GM12865 (cell line): ENCODE measurements at regions not wholly inside any gene's neighbourhood (a gene's known extent, or its start where the extent isn't known, plus 50 kb on each side); places are given as distances from the start of the nearest gene placed in this dataset.
"Not testable (repeated sequence)": the region's sequence is repeated elsewhere in the genome, so short reads cannot be mapped to it uniquely, and the experiment has no call there.

ENCODE experiments used
- DNase-seq: peaks from one replicate; pipeline ENCODE4 v3.0.0; 2010; ENCODE audit warnings: low read depth
- H3K4me3 ChIP-seq: 2 replicates; pipeline ENCODE4 v1.5.1; 2011; ENCODE audit warnings: mild to moderate bottlenecking, low read depth, low read length, control low read depth
- TF ChIP-seq, protein P1 (sequence below): IDR thresholded peaks from 2 replicates; pipeline ENCODE4 v1.5.1; 2011; ENCODE audit warnings: low read length, control low read depth, low read depth, inconsistent platforms; ENCODE audit not compliant: insufficient read depth; ENCODE audit errors: missing control alignments

GRCh38 chr11:69950621-69951020 lies 127.5 kb upstream of the ANO1 start:
- no peak for DNase-seq
- no peak overlapping the region for H3K4me3 ChIP-seq
- TF ChIP-seq, protein P1, sequence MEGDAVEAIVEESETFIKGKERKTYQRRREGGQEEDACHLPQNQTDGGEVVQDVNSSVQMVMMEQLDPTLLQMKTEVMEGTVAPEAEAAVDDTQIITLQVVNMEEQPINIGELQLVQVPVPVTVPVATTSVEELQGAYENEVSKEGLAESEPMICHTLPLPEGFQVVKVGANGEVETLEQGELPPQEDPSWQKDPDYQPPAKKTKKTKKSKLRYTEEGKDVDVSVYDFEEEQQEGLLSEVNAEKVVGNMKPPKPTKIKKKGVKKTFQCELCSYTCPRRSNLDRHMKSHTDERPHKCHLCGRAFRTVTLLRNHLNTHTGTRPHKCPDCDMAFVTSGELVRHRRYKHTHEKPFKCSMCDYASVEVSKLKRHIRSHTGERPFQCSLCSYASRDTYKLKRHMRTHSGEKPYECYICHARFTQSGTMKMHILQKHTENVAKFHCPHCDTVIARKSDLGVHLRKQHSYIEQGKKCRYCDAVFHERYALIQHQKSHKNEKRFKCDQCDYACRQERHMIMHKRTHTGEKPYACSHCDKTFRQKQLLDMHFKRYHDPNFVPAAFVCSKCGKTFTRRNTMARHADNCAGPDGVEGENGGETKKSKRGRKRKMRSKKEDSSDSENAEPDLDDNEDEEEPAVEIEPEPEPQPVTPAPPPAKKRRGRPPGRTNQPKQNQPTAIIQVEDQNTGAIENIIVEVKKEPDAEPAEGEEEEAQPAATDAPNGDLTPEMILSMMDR = no peak

DNA sequence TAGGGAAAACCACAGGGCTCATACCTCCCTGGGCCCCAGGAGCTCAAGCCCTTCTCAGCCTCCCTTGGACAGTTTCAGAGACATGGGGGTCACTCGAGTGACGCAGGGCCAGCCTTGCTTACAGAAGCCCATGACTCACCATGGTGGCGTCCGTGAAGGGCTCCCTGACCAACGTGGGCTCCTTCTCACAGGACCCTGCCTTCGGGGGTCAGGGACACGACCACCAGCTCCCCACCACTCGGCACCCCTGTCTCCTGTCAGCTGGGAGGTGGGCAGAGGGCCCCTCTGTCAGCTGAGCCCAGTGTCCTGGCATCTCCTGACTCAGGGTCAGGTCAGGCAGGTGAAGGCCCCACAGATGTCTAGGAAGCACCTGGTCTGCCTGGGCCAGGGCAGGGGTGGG lies 126.3 kb upstream of the ANO1 start:
- TF ChIP-seq, protein P1 = no peak

GRCh38 chr11:69952229-69952975 lies 125.7 kb upstream of the ANO1 start:
- H3K4me3 ChIP-seq, DNase-seq: not testable (repeated sequence)

More for the DNA sequence above, 126.3 kb upstream of the ANO1 start:
- no peak for DNase-seq
- no peak overlapping the region for H3K4me3 ChIP-seq

DNA sequence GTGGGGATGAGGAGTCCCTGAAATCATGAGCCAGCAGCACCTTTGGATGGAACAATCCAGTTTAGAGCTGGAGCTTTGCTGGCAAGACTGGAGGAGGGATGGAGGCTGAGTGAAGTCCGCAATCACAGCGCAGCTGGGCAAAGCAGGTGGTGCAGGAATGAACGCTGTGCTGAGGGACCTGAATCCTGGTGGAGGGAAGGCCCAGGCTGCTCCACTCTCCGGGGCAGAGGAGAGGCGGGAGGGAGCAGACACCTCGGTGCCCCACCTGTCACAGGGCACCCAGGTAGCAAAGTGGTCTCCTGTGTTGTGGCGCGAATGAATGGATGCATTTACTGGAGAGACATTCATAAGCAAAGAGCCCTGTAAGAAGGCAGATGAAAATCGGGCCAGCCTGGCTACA lies 124.8 kb upstream of the ANO1 start:
- no peak overlapping the region for H3K4me3 ChIP-seq
- no peak for DNase-seq
- TF ChIP-seq, protein P1 = no peak

- no peak overlapping the region for H3K4me3 ChIP-seq
- DNase-seq = no peak
Measured at GRCh38 chr11:69954756-69955155, 123.4 kb upstream of the ANO1 start.

GRCh38 chr11:69956669-69957190 lies 121.4 kb upstream of the ANO1 start:
- H3K4me3 ChIP-seq = no peak overlapping the region
- DNase-seq = no peak
- TF ChIP-seq, protein P1 = no peak

More at GRCh38 chr11:69954756-69955155, 123.4 kb upstream of the ANO1 start:
- TF ChIP-seq, protein P1 = no peak

DNA sequence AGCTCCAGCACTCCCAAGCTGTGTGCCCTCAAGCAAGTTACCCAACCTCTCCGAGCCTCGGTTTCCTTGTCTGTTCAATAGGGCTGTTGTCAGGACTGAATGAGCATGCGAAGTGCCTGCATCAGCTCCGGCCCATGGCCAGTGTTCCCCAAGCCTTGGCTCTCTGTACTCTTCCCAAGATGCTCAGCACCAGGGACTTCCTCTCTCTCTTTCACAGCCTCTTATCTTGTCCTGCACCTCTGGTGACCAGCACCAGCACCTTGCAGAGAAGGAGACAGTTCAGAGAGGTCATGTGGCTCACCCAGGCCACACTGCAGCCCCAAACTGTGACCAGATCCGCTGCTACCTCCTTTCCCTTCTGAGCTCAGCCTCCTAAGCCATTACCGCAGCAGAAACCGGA lies 120.3 kb upstream of the ANO1 start:
- DNase-seq = no peak
- TF ChIP-seq, protein P1 = no peak

More for the DNA sequence above, 120.3 kb upstream of the ANO1 start:
- no peak overlapping the region for H3K4me3 ChIP-seq
